Stimulated activated CD8-positive, alpha-beta memory T cell treated with anti-CD3 and anti-CD28 coated beads, Interleukin-4, amount 100 ng/mL, for 24 hours (primary cell): ENCODE measurements at regions not wholly inside any gene's neighbourhood (a gene's known extent, or its start where the extent isn't known, plus 50 kb on each side); places are given as distances from the start of the nearest gene placed in this dataset.

ENCODE experiments used
- DNase-seq: peaks from one replicate; pipeline ENCODE4 v3.0.0-alpha.2; 2020; ENCODE audit warnings: low read depth

DNA sequence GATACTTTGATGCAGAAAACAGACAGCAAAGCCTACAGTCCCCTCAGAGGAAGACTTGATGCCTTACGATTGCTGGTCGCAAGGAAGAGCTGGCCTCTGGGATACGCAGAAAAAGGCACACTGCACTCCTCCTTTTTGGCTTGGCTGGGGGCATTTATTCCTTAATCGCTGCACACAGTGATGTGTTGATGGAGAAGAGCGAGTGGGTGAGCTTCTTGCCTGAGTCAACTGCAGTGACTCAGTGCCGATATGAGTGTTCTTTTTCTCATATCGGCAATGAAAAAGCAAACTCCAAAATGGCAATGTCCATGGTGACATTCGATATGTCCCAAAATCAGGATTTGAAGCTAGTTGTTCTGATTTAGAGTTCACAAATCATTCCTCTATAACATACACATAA is 794.8 kb downstream of the HACE1 start:
- DNase-seq: no peak

DNA sequence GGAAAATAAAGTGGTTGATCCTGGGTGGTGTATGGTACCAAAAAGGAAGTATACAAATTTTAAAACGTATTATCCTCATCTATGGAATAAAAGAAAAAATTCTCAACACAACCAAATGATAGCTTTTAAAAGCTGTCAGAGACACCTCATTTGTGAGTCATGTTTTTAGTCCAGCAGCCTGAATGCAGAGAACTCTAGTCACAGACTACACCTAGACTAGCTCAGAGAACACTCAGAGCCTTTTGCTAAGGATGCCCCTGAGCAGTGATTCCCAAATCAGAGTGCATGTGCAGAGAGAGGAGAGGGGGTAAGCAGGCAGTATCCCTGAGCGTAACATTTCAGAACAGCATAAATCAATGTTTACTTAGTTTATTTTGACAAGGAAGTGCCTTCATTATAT is 809.3 kb downstream of the HACE1 start:
- DNase-seq: no peak

DNA sequence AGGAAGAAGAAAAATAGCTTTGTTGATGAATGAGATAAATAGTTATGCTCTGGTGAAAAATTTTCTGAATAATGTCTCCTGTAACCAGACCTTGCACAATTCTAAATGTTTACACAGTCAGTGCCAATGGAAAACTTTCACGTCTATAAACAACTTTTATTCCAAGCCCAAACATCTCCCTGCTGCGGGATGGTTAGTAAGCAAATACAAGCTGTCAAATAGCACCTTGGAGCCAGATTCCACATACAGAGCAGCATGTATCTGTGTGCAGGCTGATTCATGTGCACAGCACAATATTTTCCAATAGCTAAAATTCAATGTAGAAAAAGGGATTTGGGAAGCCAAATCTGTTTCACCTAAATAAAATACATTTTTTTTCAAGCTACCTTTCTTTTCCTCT is 813.3 kb downstream of the HACE1 start:
- DNase-seq: no peak

DNA sequence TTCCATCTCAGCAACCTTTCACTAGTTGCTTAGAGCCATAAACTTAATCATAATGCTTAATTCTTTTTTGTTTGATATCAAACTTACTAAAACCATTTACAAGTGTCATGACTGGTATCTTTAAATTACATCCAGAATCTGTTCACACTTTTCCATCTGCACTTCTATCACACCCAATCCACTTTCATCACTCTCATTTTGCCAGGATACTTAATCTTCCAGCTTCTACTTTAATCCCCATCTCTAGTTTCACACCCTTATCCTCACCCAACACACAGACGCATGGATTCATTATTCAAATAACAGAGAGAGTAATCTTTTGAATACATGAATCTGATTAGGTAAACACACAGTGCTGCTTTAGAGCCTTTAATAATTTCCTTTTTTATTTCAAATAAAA is 828.4 kb downstream of the HACE1 start:
- DNase-seq: no peak

DNA sequence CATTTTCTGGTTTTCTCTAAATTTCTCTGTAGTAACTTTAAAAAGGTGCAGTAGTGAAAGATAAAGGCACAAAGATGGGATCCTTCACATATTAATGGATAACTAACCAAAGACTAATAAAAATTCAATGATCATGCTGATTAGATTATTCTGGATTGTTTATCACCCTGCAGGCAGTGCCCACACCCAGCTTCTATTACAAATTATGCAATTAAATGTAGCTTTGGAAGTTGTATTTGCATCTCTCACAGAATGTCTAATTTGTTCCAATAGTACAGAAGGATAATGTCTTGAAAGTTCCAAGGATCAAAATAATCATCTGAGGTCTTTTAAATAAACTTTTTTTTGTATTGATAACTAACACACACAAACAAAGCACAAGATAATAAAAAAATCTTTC is 837.6 kb downstream of the HACE1 start:
- no peak for DNase-seq

DNA sequence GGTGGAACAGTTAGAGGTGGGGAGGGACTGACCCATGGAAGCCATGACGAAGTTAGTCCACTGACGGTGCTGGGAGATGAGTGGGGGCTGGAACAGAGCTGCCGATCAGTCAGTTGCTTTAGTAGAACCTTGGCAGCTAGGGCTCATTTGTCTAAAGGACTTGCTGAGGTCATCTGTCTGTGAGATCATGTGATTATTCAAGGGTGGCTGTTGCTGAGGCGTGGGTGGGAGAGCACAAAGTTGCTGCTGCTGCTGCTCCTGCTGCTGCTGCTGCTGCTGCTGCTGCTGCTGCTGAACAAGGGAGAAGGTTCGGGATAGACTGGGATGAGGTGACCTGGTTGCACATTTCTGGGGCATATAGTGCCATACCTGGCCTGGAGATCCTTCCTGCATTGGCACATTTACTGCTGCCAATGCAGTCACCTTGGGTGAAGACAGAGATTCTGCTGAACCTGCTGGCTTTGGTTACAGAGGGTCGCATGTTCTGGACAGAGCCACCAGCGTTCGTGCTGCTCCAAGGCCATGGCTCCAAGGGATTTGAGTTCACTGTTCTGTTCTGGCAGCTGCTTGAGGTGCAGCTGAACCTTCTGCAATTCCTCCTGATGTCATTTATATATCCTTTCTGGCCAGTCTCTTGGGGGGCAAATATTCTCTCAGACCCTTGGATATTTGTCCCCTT is 840.5 kb downstream of the HACE1 start:
- no peak for DNase-seq

DNA sequence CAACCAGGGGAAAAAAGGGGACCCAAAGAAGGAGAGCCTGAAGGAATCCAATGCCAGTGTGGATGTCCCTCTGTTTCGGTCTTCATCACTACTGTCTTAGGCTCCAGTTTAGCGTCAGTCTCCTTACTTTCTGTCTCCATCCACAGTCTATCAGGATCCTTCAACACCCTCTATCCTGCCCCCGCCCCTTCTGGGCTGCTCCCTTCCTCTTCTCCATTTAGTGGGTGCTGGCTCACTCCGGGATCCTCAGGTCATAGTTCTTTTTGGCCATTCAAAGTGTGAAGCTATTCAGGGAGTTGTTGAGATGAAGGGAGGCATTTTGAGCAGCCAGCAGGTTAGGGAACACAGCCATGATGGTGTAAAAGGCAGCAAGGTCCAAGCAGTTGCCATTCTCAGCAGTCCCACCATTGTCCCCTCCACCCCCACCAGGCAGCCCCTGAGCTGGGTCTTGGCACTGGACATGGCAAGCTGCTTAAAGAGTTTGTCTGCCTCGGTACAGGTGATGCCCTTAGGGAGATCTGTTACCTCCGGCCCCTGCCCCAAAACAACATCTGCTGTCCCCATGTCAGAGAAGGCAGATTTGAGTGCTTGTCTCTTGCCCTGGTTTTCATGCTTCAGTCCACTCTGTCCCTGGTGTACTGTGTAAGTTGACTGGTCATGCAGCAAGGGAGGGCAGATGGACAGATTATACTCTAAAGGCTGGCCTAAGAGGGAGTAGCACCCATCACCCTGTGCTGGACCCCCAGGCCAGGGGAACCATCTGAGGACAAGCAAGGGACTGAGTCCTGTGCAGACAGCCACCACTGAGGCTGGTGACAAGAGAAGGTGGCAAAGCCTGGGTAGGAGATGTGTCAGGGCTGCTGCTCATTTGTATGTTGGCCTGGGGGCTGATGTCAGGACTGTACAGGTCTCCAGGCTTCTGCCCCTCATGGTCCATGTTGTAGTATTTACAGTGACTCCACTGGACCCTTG is 842.0 kb downstream of the HACE1 start:
- DNase-seq: no peak

DNA sequence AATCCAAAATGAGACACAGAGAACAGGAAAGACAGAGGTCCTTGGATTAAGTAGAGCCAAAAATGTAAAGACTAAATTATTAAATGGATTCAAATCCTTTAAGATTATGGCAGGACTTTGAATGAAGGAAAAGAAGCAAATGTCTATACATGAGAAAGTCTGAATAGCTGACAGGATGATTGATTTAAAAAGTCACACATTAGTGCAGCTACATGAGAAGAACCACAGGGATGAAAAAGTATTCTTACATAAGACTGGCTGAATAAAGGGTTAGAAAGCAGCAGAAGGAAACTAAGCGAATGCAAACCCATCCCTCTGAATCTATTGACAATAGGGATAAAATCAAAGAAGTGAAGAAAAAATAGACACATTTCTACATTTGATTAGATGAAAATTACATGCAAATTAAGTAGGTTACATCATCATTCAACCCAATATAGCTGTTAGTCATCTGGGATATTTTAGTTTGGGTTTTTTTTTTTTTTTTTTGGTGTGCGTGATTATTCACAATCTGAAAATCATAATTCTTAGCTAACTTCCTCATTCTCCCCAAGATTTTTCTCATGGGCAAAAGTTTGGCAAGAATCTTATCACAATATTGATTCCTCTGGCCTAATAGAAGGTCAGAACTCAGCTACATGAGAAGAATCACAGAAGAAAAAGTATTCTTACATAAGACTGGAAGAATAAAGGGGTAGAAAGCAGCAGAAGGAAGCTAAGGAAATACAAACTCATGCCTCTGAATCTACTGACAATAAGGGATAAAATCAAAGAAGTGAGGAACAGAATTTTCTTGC is 845.4 kb downstream of the HACE1 start:
- no peak for DNase-seq

DNA sequence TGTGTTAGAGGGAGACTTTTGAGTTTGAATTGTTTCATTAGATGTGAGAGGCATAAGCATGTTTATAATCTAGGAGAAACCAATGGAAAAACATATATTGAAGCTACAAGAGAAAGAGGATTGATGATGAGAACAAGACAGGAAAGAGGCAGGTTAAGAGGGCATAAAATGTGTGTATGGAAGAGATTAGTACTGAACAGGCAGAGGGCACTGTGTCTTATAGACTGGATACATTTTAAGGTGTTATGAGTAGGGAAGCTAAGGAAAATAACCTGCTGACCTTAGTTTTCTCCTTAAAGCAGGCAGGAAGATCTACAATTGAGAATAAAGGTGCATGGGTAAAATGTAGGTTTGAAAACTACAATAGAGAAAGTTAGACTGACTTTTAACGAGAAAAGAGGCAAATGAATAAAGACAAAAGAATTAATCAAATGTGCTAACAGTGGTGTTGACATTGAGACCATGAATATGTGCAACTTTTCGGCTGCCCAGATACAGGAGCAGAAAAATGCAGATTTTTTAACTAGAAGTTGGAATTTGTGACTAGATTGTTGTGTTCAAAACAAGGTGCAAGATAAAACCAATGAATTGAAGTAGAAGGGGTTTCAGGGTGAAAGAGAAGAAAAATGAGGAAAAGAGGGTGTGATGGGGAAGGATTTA is 846.3 kb downstream of the HACE1 start:
- no peak for DNase-seq

DNA sequence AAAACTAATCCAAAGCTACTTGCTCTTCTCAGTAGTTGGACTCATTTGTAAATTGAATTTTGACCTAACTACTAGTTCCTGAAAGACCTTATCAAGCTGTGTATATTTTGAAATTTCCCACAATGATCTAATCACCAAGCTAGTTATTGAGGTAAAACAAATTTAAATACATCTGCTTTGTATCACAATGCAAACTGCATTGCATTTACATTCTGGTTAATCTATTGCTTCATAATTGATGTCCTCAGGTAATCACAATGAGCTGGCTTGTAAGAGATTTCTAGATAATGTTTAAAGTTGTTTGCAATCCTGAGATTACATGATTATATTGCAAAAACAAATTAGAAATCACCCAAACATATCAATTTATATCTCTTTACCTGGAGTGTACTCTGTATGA is 848.8 kb downstream of the HACE1 start:
- no peak for DNase-seq

DNA sequence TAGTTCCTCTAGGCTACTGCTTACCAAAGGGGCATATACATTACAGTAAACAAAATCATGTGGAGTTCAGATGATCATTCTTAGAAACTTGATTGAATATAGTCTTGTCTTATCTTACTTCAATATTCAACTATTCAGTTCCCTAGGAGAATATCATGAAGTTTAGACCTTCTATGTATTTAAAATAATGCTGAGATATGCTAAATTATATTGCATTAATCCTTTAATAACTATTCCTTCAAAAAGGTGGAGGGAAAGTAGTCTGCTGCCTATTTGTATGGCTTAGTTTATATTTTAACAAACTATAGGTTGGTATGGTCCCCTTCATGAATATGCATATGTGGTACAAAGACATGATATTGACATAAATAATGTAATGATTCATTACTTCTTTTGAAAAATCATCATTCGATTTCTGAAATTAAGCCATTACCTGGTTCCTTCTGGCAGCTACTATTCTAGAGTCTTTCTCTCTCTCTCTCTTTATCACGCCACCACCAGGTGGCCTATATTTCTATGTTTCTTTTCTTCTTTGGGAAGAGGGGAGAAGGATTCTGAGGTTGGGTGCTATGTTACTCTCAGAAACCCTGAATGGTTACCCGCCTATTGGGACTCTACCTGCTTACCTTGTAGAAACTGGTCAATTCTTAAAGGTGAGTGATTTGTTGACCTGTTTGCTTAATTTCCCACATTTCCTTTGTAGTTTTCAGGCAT is 855.8 kb downstream of the HACE1 start:
- DNase-seq: no peak

DNA sequence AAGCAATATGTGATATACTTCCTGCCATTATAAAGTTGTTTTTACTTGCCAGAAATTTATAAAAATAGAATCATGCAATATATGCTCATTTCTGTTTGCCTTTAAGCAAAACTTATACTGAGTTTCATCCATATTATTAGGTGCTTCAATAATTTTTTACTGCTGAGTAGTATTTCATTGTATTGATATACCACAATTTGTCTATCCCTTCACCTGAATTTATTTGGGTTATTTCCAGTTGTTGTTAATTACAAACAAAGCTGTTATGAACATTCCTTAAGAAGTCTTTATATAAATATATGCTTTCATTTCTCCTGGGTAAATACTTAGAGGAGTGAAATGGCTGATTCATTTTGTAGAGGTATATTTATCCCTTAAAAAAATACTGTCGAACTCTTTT is 864.1 kb downstream of the HACE1 start:
- no peak for DNase-seq

DNA sequence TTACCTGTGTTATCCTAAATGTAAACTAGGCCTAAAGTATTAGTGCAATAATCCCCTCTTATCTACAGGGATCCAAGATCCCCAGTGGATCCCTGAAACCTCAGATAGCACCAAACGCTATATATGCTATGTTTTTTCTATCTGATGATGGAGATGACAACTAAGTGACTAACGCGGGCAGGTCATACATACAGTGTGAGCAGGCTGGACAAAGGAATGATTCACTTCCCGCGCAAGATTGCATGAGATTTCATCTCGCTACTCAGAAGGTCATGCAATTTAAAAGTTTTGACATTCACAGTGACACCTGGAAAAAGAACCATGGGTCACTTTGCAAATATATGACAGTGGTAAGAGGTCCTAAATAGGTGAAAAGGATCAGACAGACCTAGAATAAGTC is 875.9 kb downstream of the HACE1 start:
- DNase-seq: no peak

DNA sequence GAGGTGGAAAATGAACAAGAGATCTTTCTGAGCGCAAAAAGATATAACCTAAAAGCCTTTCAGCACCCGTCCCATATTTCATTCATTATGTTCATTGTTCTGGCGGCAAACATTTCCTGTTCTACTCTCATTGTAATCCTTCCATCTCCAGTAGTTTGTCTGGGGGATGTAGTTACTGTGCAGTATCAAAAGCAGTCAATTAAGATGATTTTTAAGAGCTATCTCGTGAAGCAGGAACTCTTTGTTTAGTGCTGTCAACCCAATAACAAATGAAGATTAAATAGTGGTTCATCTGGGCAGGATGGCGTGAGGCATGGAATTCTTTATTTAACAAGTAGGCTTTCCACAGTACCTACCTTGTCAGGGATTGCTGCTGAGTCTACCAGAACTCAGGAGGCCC is 876.7 kb downstream of the HACE1 start:
- no peak for DNase-seq

DNA sequence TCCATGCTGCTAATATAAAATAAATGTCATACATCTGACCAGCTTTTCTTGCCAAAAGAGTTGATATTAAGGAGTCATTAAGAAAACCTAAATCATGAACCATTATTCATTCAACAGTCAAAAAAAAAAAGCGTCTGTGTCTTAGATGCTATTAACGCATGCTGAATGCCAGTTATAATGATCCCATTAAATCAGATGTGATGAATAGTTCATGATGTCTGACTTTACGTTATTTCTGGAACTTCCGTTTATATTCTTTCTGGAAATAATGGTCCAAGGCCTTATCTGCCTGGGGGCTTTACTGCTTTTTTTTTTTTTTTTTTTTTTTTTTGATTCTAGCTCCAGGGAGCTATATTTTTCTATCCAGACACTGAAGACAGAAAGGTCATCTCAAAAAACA is 877.1 kb downstream of the HACE1 start:
- DNase-seq: no peak

DNA sequence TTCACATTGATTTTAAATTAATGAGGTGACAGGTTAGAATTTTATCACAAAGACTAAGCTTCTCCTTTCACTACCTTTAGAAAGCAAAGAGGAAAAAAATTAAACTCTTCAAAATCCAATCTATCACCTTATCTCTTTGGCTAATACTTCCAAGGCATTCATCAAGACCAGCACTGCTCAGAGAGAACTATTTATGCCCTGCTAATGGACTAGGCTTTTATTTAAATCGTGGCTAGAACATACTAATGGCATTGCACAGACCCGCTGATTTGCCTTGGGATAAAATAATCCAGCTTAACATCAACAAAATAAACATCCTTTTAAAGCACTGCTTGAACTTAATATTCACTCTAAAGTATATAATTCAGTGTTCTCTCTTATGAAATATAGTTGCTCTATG is 880.4 kb downstream of the HACE1 start:
- DNase-seq: no peak

DNA sequence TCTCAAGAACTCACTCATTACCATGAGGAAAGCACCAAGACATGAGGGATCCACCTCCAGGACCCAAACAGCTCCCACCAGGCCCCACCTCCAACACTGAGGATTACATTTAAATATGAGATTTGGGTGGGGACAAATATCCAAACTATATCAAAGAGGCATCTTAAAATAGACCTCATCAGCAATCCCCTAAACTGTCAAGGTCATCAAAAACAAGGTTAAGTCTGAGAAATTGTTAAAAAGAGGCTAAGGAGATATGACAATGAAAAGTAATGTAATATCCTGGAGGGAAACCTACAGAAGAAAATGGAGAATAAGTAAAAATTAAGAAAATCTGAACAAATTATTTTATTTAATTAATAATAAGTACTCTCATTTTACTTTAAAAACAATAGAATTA is 922.3 kb downstream of the HACE1 start:
- DNase-seq: no peak

DNA sequence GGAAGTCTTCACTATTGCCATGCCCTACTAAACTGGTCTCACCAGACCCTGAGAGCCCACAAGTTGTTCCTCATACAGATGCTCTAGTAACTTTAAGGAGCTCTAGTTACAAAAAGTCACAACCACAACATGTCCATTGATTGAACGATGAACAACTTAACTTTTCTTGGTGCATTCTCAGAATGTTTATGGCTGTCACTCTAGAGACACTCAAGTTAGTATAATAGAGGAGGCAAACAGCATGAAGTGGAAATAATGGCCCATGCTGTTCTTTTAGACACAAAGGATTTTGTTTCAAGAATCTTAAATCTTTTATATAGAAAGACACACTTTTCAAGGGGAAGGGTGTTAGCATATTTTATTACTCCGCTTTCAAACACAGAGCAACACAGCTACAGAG is 934.4 kb downstream of the HACE1 start:
- no peak for DNase-seq

DNA sequence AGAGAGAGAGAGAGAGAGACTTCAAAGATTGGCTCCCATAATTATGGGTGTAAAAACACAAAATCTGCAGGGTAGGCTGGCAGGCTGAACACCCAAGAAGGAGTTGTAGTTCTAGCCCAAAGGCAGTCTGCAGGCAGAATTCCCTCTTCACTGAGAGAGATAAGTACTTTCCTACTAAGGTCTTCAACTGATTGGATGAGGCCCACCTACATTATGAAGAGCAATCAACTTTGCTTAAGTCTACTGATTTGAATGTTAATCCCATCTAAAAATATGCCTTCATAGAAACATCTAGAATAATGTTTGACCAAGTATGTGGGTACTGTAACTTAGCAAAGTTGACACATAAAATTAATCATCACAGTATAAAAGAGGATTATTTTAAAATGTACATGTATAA is 949.7 kb downstream of the HACE1 start:
- no peak for DNase-seq

DNA sequence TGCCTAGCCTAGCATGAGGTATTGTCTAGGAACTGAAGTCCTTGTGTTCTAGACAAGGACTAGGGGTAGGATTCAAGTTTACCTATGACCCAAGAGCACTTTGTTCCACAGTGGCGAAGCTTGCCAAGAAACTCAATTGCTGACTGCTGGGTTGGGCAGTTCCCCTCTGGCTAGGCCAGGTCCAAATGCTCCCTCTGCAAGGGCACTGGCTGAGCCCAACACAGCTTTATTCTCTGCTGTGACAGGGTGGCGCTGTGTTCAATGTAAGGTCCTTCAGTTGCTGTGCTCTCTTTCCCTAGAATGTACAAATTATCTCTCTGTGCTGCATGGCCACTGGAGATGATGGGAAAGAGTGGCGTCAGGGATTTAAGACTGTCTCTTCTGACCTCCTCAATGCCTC is 950.8 kb downstream of the HACE1 start:
- no peak for DNase-seq

DNA sequence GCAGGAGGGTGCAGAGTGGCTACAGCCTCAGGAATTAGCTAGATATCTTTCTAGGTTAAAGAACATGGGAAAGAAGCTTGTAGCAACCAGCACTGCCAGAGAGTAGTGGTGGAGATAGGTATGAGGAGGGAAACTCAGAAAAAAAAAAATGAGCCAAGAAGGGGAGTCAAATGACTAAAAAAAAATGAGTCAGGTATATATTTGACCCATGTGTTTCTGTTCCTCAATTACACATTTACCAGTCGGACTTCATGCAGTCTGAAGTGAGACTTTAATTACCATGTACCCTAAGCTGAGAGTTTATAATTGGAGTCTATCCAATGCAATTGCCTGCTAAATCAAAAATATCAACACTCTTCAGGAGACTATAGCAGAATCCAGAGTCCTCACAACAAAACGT is 964.6 kb downstream of the HACE1 start:
- DNase-seq: no peak

DNA sequence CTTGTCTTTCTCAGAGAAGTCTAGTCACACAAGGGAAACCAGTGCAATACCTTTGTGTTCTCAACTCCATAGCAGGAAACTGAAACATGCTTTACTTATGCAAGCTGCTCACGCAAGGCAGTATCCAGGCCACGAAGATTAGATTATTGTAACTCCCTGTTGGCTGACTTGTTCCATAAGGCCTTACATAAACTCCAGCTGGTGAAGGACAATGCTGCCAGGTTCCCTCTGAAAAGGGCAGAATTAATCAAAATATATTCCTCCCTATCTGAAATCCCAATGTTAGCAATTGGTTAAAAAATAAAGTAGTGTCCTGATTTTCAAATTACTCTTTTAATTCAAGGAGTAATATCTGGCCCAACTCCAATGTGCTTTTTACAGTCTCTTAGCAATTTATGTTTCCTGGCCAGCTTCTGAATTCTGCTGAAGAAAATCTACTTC is 966.6 kb downstream of the HACE1 start:
- DNase-seq: no peak
